ENCODE measurements at regions not wholly inside any gene's neighbourhood (a gene's known extent, or its start where the extent isn't known, plus 50 kb on each side); places are given as distances from the start of the nearest gene placed in this dataset.

GRCh38 chr4:107153228-107153627 lies 117.1 kb upstream of the DKK2 start:
- H3K9me3 ChIP-seq (ENCODE audit: insufficient read depth, low read length) = no peaks in the 10 kb centered on the region
- no peak overlapping the region for H3K4me2 ChIP-seq (ENCODE audit: low read depth, low read length, poor library complexity, severe bottlenecking)
- H4K20me1 ChIP-seq (ENCODE audit: low read depth, low read length) = no peaks in the 10 kb centered on the region
- no peak overlapping the region for H2AFZ ChIP-seq (ENCODE audit: low read depth, low read length, severe bottlenecking)
- H3K4me3 ChIP-seq (ENCODE audit: insufficient read depth, low read length, poor library complexity, severe bottlenecking) = no peak overlapping the region
- no peaks in the 10 kb centered on the region for H3F3A ChIP-seq (ENCODE audit: insufficient read depth)
- no peak overlapping the region for H3K27ac ChIP-seq (ENCODE audit: low read depth, low read length)
- H3K9ac ChIP-seq (ENCODE audit: low read length) = no peak overlapping the region
- H3K27me3 ChIP-seq (ENCODE audit: low read length) = no peaks in the 10 kb centered on the region
- no peaks in the 10 kb centered on the region for H3K36me3 ChIP-seq (ENCODE audit: low read length)
- TF ChIP-seq CTCF (IDR thresholded peaks at IDR 0.05; ENCODE audit: insufficient read depth, low read length, poor library complexity, severe bottlenecking) (no peak), EZH2phosphoT487 (conservative IDR thresholded peaks at IDR 0.05; ENCODE audit: low read length) (no peak)
- no peaks in the 10 kb centered on the region for H3K9me2 ChIP-seq (replicated peaks; ENCODE audit: insufficient read depth, low read length)
- H3K79me2 ChIP-seq (ENCODE audit: insufficient read depth, low read length) = no peaks in the 10 kb centered on the region

- Histone ChIP-seq H3K9ac (ENCODE audit: low read length) (no peak overlapping the region), H3K4me3 (ENCODE audit: insufficient read depth, low read length, poor library complexity, severe bottlenecking) (no peak overlapping the region), H3K27me3 (ENCODE audit: low read length) (no peaks in the 10 kb centered on the region), H4K20me1 (ENCODE audit: low read depth, low read length) (no peaks in the 10 kb centered on the region), H3K79me2 (ENCODE audit: insufficient read depth, low read length) (no peaks in the 10 kb centered on the region), H3K4me2 (ENCODE audit: low read depth, low read length, poor library complexity, severe bottlenecking) (no peak overlapping the region), H3K9me2 (replicated peaks; ENCODE audit: insufficient read depth, low read length) (no peaks in the 10 kb centered on the region), H3K9me3 (ENCODE audit: insufficient read depth, low read length) (no peaks in the 10 kb centered on the region), H2AFZ (ENCODE audit: low read depth, low read length, severe bottlenecking) (no peak overlapping the region), H3K36me3 (ENCODE audit: low read length) (no peaks in the 10 kb centered on the region), H3F3A (ENCODE audit: insufficient read depth) (no peaks in the 10 kb centered on the region), H3K27ac (ENCODE audit: low read depth, low read length) (no peak overlapping the region)
- no peak for TF ChIP-seq CTCF (IDR thresholded peaks at IDR 0.05; ENCODE audit: insufficient read depth, low read length, poor library complexity, severe bottlenecking)
- TF ChIP-seq EZH2phosphoT487 (conservative IDR thresholded peaks at IDR 0.05; ENCODE audit: low read length) = no peak
Observed at GRCh38 chr4:107151173-107151572, 115.1 kb upstream of the DKK2 start.

- Histone ChIP-seq H2AFZ (ENCODE audit: low read depth, low read length, severe bottlenecking) (no peak overlapping the region), H3K4me2 (ENCODE audit: low read depth, low read length, poor library complexity, severe bottlenecking) (no peak overlapping the region), H3K9me3 (ENCODE audit: insufficient read depth, low read length) (no peaks in the 10 kb centered on the region), H3K9ac (ENCODE audit: low read length) (no peak overlapping the region), H3K4me3 (ENCODE audit: insufficient read depth, low read length, poor library complexity, severe bottlenecking) (no peak overlapping the region), H3K27me3 (ENCODE audit: low read length) (no peaks in the 10 kb centered on the region), H3F3A (ENCODE audit: insufficient read depth) (no peaks in the 10 kb centered on the region), H3K79me2 (ENCODE audit: insufficient read depth, low read length) (no peaks in the 10 kb centered on the region), H4K20me1 (ENCODE audit: low read depth, low read length) (no peaks in the 10 kb centered on the region), H3K9me2 (replicated peaks; ENCODE audit: insufficient read depth, low read length) (no peaks in the 10 kb centered on the region), H3K27ac (ENCODE audit: low read depth, low read length) (no peak overlapping the region), H3K36me3 (ENCODE audit: low read length) (no peaks in the 10 kb centered on the region)
- TF ChIP-seq CTCF (IDR thresholded peaks at IDR 0.05; ENCODE audit: insufficient read depth, low read length, poor library complexity, severe bottlenecking) (no peak), EZH2phosphoT487 (conservative IDR thresholded peaks at IDR 0.05; ENCODE audit: low read length) (no peak)
Observed at GRCh38 chr4:107148904-107149303, 112.8 kb upstream of the DKK2 start.

GRCh38 chr4:107147873-107148272 lies 111.8 kb upstream of the DKK2 start:
- H2AFZ ChIP-seq (ENCODE audit: low read depth, low read length, severe bottlenecking) = no peak overlapping the region

More at GRCh38 chr4:107147873-107148272, 111.8 kb upstream of the DKK2 start:
- Histone ChIP-seq H3K27ac (ENCODE audit: low read depth, low read length) (no peak overlapping the region), H3K27me3 (ENCODE audit: low read length) (no peaks in the 10 kb centered on the region), H3K9ac (ENCODE audit: low read length) (no peak overlapping the region), H3K9me3 (ENCODE audit: insufficient read depth, low read length) (no peaks in the 10 kb centered on the region), H3K4me2 (ENCODE audit: low read depth, low read length, poor library complexity, severe bottlenecking) (no peak overlapping the region), H3K79me2 (ENCODE audit: insufficient read depth, low read length) (no peaks in the 10 kb centered on the region), H3K36me3 (ENCODE audit: low read length) (no peaks in the 10 kb centered on the region), H3K9me2 (replicated peaks; ENCODE audit: insufficient read depth, low read length) (no peaks in the 10 kb centered on the region), H4K20me1 (ENCODE audit: low read depth, low read length) (no peaks in the 10 kb centered on the region), H3K4me3 (ENCODE audit: insufficient read depth, low read length, poor library complexity, severe bottlenecking) (no peak overlapping the region), H3F3A (ENCODE audit: insufficient read depth) (no peaks in the 10 kb centered on the region)
- TF ChIP-seq CTCF (IDR thresholded peaks at IDR 0.05; ENCODE audit: insufficient read depth, low read length, poor library complexity, severe bottlenecking) (no peak), EZH2phosphoT487 (conservative IDR thresholded peaks at IDR 0.05; ENCODE audit: low read length) (no peak)

Measured in SU-DHL-6 (cell line).